HEK293T (cell line): ENCODE measurements at regions not wholly inside any gene's neighbourhood (a gene's known extent, or its start where the extent isn't known, plus 50 kb on each side); places are given as distances from the start of the nearest gene placed in this dataset.

Experiments
- CTCF ChIA-PET: fragments of 350-600 bp; formaldehyde crosslinking; extraction: SDS; loops from one replicate; lab custom pipeline; 2021; ENCODE audit warnings: antibody characterized with exemption, inconsistent platforms; lab: Yijun Ruan, JAX
- POLR2A ChIA-PET: fragments of 350-600 bp; formaldehyde crosslinking; extraction: SDS; loops from one replicate; lab custom pipeline; 2020; ENCODE audit warnings: antibody characterized with exemption, inconsistent platforms; lab: Yijun Ruan, JAX
- DNase-seq: peaks from one replicate; pipeline ENCODE4 v3.0.0; 2012; ENCODE audit warnings: mixed read lengths; ENCODE audit errors: extremely low spot score
- ARNT ChIP-seq: fragments of 450-650 bp; IDR thresholded peaks from 2 replicates; pipeline ENCODE4 v1.6.1; 2017; ENCODE audit warnings: mild to moderate bottlenecking
- BHLHE40 ChIP-seq: fragments of 450-650 bp; IDR thresholded peaks from 2 replicates; pipeline ENCODE4 v1.6.1; 2016; ENCODE audit warnings: mild to moderate bottlenecking, moderate library complexity, borderline replicate concordance
- CTBP1 ChIP-seq: fragments of 450-650 bp; IDR thresholded peaks from 2 replicates; pipeline ENCODE4 v1.6.1; 2016; ENCODE audit warnings: borderline replicate concordance
- ELF4 ChIP-seq: fragments of 450-650 bp; IDR thresholded peaks from 2 replicates; pipeline ENCODE4 v1.6.1; 2017; ENCODE audit warnings: antibody characterized with exemption
- FOXA1 ChIP-seq: fragments of 450-650 bp; IDR thresholded peaks from 2 replicates; pipeline ENCODE4 v1.6.1; 2016; ENCODE audit warnings: mild to moderate bottlenecking
- FOXK2 ChIP-seq: fragments of 450-650 bp; IDR thresholded peaks from 2 replicates; pipeline ENCODE4 v1.6.1; 2016; ENCODE audit warnings: mild to moderate bottlenecking
- FOXM1 ChIP-seq: fragments of 450-650 bp; IDR thresholded peaks from 2 replicates; pipeline ENCODE4 v1.6.1; 2017; ENCODE audit warnings: mild to moderate bottlenecking, borderline replicate concordance
- HDGF ChIP-seq: fragments of 450-650 bp; IDR thresholded peaks from 2 replicates; pipeline ENCODE4 v1.6.1; 2017; ENCODE audit warnings: antibody characterized with exemption, borderline replicate concordance
- L3MBTL2 ChIP-seq: fragments of 450-650 bp; conservative IDR thresholded peaks from 2 replicates; pipeline ENCODE4 v1.6.1; 2016; ENCODE audit warnings: mild to moderate bottlenecking
- LEF1 ChIP-seq: fragments of 450-650 bp; IDR thresholded peaks from 2 replicates; pipeline ENCODE4 v1.6.1; 2017; ENCODE audit warnings: mild to moderate bottlenecking, borderline replicate concordance
- NFRKB ChIP-seq: fragments of 450-650 bp; IDR thresholded peaks from 2 replicates; pipeline ENCODE4 v1.6.1; 2016; ENCODE audit warnings: mild to moderate bottlenecking, moderate library complexity
- SP1 ChIP-seq: fragments of 450-650 bp; IDR thresholded peaks from 2 replicates; pipeline ENCODE4 v1.6.1; 2017
- SUZ12 ChIP-seq: fragments of 450-650 bp; IDR thresholded peaks from 2 replicates; pipeline ENCODE4 v1.6.1; 2016; ENCODE audit warnings: mild to moderate bottlenecking
- TARDBP ChIP-seq: fragments of 450-650 bp; IDR thresholded peaks from 2 replicates; pipeline ENCODE4 v1.6.1; 2016
- ZNF384 ChIP-seq: fragments of 450-650 bp; IDR thresholded peaks from 2 replicates; pipeline ENCODE4 v1.6.1; 2016
- TF ChIP-seq, protein P1 (sequence below): fragments of 450-650 bp; IDR thresholded peaks from 2 replicates; pipeline ENCODE4 v1.6.1; 2016

GRCh38 chr22:48530666-48531065, 1297.0 kb downstream of the BRD1 start:
- no peak for DNase-seq
- POLR2A ChIA-PET = no interaction called here
- CTCF ChIA-PET = no interaction called here
- TF ChIP-seq ELF4 (no peak), SP1 (no peak), FOXA1 (no peak), L3MBTL2 (no peak), CTBP1 (no peak), ARNT (no peak), BHLHE40 (no peak), LEF1 (no peak), FOXM1 (no peak), HDGF (no peak), SUZ12 (no peak), FOXK2 (no peak), ZNF384 (no peak), TARDBP (no peak), NFRKB (no peak)
- TF ChIP-seq, protein P1, sequence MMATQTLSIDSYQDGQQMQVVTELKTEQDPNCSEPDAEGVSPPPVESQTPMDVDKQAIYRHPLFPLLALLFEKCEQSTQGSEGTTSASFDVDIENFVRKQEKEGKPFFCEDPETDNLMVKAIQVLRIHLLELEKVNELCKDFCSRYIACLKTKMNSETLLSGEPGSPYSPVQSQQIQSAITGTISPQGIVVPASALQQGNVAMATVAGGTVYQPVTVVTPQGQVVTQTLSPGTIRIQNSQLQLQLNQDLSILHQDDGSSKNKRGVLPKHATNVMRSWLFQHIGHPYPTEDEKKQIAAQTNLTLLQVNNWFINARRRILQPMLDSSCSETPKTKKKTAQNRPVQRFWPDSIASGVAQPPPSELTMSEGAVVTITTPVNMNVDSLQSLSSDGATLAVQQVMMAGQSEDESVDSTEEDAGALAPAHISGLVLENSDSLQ = no peak

DNA sequence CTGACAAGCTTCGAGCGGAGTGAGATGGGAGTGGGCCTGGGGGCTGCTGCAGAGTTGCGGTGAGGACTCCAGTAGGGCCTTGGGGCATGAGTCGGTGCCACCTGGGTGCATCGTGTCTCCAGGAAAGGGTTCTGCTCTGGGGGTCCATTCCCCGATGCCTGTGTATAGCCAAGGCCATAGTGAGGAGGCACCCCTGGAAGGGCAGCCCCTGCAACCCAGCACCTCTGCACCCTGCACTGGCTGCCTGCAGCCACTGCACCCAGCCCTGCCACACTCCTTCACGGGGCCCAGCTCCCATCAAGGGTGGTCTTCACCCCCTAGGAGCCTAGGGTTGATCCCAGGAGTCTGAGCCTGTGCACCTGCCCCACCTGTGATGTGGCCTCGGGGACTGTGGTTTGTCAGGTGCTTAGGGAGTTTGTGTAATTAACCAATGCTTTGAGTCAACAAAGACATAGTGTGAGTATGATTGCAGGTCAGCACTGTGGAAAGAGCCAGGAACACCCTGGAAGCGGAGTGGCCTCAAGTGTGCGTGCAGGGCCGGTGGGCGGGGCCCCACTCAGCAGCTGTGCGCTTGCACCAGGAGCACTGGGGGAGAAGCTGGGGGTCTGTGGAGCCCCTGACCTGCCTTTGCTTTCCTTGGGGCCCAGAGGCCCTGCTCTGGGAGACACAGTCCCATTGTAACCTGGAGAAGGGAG, 1299.3 kb downstream of the BRD1 start:
- no peak for DNase-seq
- ChIA-PET CTCF (no interaction called here), POLR2A (no interaction called here)
- TF ChIP-seq NFRKB (no peak), FOXA1 (no peak), HDGF (no peak), FOXM1 (no peak), ELF4 (no peak), SP1 (no peak), FOXK2 (no peak), CTBP1 (no peak)
- TF ChIP-seq, protein P1 = no peak

- CTCF ChIA-PET = no interaction called here
- DNase-seq = no peak
- no peak for TF ChIP-seq FOXK2
- TF ChIP-seq BHLHE40 = no peak
- TF ChIP-seq ELF4 = no peak
- no peak for TF ChIP-seq FOXM1
- TF ChIP-seq L3MBTL2 = no peak
- TF ChIP-seq SP1 = no peak
- TF ChIP-seq, protein P1 = no peak
- no peak for TF ChIP-seq LEF1
- no peak for TF ChIP-seq NFRKB
- TF ChIP-seq SUZ12 = no peak
- no peak for TF ChIP-seq FOXA1
- no peak for TF ChIP-seq TARDBP
- no peak for TF ChIP-seq ZNF384
- no peak for TF ChIP-seq CTBP1
- no peak for TF ChIP-seq HDGF
- TF ChIP-seq ARNT = no peak
- POLR2A ChIA-PET = no interaction called here
Measured at GRCh38 chr22:48523761-48524160, 1303.9 kb downstream of the BRD1 start.

DNA sequence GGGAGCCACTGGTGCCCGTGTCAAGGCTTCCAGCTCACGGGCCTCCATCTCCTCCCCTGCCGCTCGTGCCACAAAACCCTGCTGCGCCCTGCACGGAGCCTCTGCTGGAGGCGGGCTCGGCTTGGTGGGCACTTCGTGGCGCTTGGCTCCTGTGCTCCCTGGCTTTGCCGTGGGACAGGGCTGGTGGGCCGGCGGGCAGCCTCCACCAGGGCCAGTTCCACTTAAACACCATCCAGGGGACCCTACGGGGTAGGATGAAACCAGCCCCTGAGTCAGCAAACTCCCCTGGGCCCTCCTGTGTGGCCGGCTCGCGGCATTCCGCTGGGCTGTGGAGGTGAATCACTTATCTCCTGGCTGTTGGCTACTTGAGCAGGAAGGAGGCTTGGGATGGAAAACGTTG, 1304.6 kb downstream of the BRD1 start:
- CTCF ChIA-PET = no interaction called here
- POLR2A ChIA-PET = no interaction called here
- TF ChIP-seq CTBP1 (no peak), ELF4 (no peak), BHLHE40 (no peak), TARDBP (no peak), ARNT (no peak), SP1 (no peak), HDGF (no peak), FOXK2 (no peak), LEF1 (no peak), ZNF384 (no peak)
- TF ChIP-seq, protein P1 = no peak
- DNase-seq = no peak

GRCh38 chr22:48522271-48522670, 1305.4 kb downstream of the BRD1 start:
- ChIA-PET POLR2A (no interaction called here), CTCF (no interaction called here)
- no peak for DNase-seq
- no peak for TF ChIP-seq SUZ12
- TF ChIP-seq CTBP1 = no peak
- no peak for TF ChIP-seq L3MBTL2
- TF ChIP-seq FOXK2 = no peak

- no peak for TF ChIP-seq CTBP1
- POLR2A ChIA-PET = no interaction called here
- CTCF ChIA-PET = no interaction called here
- no peak for DNase-seq
Measured at GRCh38 chr22:48520884-48521588, 1306.6 kb downstream of the BRD1 start.
